ENCODE measurements at regions not wholly inside any gene's neighbourhood (a gene's known extent, or its start where the extent isn't known, plus 50 kb on each side); places are given as distances from the start of the nearest gene placed in this dataset.

GRCh38 chr3:171954690-171955383 lies 84.5 kb upstream of the FNDC3B start:
- no peak for ATAC-seq

GRCh38 chr3:171955598-171955997 lies 83.8 kb upstream of the FNDC3B start:
- intact Hi-C loops (cut with DNase I, micrococcal nuclease) = no loop called here
- no peak for ATAC-seq
- DNase-seq = no peak

More at GRCh38 chr3:171954690-171955383, 84.5 kb upstream of the FNDC3B start:
- intact Hi-C loops (cut with DNase I, micrococcal nuclease) = no loop called here
- no peak for DNase-seq

- DNase-seq (no peak), ATAC-seq (no peak)
- intact Hi-C loops (cut with DNase I, micrococcal nuclease) = no loop called here
Measured at GRCh38 chr3:171956181-171956683, 83.1 kb upstream of the FNDC3B start.

- intact Hi-C loops (cut with DNase I, micrococcal nuclease) = no loop called here
- ATAC-seq = no peak
- DNase-seq = no peak
Measured at GRCh38 chr3:171956705-171957104, 82.7 kb upstream of the FNDC3B start.

GRCh38 chr3:171959532-171960089 lies 79.8 kb upstream of the FNDC3B start:
- ATAC-seq (peak; percentile 89), DNase-seq (peak; percentile 21 to 53)
- intact Hi-C loops (cut with DNase I, micrococcal nuclease) = no loop called here

GRCh38 chr3:171960159-171960558 lies 79.2 kb upstream of the FNDC3B start:
- ATAC-seq = peak; percentile 81
- intact Hi-C loops (cut with DNase I, micrococcal nuclease) = no loop called here
- no peak for DNase-seq

GRCh38 chr3:171962137-171962720 lies 77.1 kb upstream of the FNDC3B start:
- peak; percentile 29 for ATAC-seq
- no peak for DNase-seq
- intact Hi-C loops (cut with DNase I, micrococcal nuclease) = no loop called here

- DNase-seq = no peak
- ATAC-seq = no peak
- intact Hi-C loops (cut with DNase I, micrococcal nuclease) = no loop called here
Measured at GRCh38 chr3:171963546-171963945, 75.8 kb upstream of the FNDC3B start.

GRCh38 chr3:171965067-171965712 lies 74.2 kb upstream of the FNDC3B start:
- DNase-seq (no peak), ATAC-seq (no peak)
- intact Hi-C loops (cut with DNase I, micrococcal nuclease) = no loop called here

GRCh38 chr3:171966533-171967136 lies 72.7 kb upstream of the FNDC3B start:
- ATAC-seq = no peak
- intact Hi-C loops (cut with DNase I, micrococcal nuclease) = no loop called here
- DNase-seq = no peak

GRCh38 chr3:171967137-171967783 lies 72.1 kb upstream of the FNDC3B start:
- peak; percentile 52 for ATAC-seq
- no peak for DNase-seq
- intact Hi-C loops (cut with DNase I, micrococcal nuclease) = no loop called here

- intact Hi-C loops (cut with DNase I, micrococcal nuclease) = no loop called here
- ATAC-seq = no peak
Measured at GRCh38 chr3:171967932-171968678, 71.3 kb upstream of the FNDC3B start.

GRCh38 chr3:171970301-171970788 lies 69.0 kb upstream of the FNDC3B start:
- ATAC-seq (no peak), DNase-seq (no peak)
- intact Hi-C loops (cut with DNase I, micrococcal nuclease) = no loop called here

More at GRCh38 chr3:171967932-171968678, 71.3 kb upstream of the FNDC3B start:
- no peak for DNase-seq

- intact Hi-C loops (cut with DNase I, micrococcal nuclease) = no loop called here
- no peak for DNase-seq
- no peak for ATAC-seq
Measured at GRCh38 chr3:171971919-171972514, 67.4 kb upstream of the FNDC3B start.

- no peak for DNase-seq
- intact Hi-C loops (cut with DNase I, micrococcal nuclease) = no loop called here
- ATAC-seq = no peak
Measured at GRCh38 chr3:171972871-171973348, 66.5 kb upstream of the FNDC3B start.

- intact Hi-C loops (cut with DNase I, micrococcal nuclease) = no loop called here
- ATAC-seq (no peak), DNase-seq (no peak)
Measured at GRCh38 chr3:171974986-171975837, 64.2 kb upstream of the FNDC3B start.

- DNase-seq = no peak
- ATAC-seq = no peak
Measured at GRCh38 chr3:171976526-171976925, 62.9 kb upstream of the FNDC3B start.

More at GRCh38 chr3:171976526-171976925, 62.9 kb upstream of the FNDC3B start:
- intact Hi-C loops (cut with DNase I, micrococcal nuclease) = no loop called here
